HG03175 (cell line): ENCODE measurements at regions not wholly inside any gene's neighbourhood (a gene's known extent, or its start where the extent isn't known, plus 50 kb on each side); places are given as distances from the start of the nearest gene placed in this dataset.
"Not testable (repeated sequence)": the region's sequence is repeated elsewhere in the genome, so short reads cannot be mapped to it uniquely, and the experiment has no call there.

Experiments
- ATAC-seq: cut with Tn5 transposase; IDR thresholded peaks from one replicate; pipeline ENCODE4 v1.9.1; 2021; ENCODE audit warnings: mild to moderate bottlenecking, moderate library complexity; ENCODE audit not compliant: unreplicated experiment

DNA sequence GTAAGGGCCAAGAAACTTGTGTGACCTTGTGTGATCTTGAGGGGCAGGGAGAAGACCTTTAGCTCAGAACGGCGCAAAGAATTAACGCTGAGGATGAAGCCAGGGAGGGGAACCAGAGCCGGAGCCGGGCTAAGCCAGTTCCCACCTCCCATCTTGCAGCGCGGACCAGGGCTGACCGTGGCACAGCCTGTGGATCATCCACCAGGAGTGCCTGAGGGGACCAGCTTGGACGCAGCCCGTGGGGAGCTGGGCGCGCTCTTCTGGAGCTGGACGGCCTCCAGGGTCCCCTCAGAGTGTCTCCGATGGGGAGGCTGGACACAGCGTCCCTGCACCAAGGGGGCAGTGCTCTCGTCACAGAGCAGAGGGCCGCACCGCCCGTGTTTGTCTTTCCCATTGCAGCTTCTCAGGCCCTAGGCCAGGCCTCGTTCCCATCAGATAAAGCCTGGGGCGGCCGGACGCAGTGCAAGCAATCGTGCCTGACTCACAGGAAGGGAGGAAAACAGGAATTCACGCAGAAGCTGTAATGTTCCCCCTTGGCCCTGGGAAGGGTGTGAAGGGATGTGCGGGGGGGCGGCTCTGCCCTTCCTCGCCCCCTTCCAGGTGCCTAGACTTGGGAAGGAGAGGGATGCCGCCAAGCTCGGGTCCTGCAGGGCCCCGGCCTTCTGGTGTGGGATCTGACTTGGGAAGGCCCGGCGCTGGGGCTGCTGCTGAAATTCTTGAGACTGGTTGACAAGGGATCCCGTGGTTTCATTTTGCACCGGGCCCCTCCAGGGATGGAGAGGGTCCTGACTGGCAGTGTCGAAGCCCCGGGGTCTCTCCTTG, 144.9 kb downstream of the NPIPB11 start:
- ATAC-seq = not testable (repeated sequence)

DNA sequence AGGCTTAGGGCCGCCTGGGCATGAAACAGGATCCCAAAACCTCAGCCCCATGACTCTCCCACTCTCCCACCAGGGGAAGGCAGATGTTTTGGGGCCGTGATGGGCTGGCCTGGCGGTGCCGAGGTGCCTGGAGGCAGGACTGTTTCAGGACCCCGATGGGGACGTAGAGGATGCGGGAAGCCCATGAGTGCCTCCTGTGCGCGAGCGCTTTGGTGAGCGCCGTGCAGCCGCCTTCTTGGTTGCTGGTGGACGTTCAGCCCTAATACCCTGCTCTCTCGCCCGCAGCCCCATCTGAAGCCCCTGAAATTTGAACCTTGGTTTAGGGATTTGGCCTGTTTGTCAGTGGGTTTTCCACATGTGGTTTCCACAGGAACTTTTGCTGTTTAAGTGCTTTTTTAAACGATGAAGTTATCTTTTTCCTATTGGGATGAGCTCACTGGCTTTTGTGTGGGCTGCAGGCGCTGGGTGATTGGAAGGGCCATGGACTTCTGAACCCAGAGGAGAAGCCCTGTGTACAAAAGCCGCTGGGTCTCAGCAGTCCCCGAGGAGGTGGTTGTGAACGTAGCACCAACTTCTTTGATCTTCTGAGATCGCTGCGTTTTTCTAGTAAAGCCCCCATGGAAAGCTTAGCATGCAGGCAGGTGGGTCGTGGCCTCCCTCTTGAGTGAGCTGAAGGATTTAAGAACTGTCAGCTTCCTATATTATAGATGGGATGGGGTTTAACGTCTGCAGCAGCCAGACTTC, 145.7 kb downstream of the NPIPB11 start:
- ATAC-seq = not testable (repeated sequence)

DNA sequence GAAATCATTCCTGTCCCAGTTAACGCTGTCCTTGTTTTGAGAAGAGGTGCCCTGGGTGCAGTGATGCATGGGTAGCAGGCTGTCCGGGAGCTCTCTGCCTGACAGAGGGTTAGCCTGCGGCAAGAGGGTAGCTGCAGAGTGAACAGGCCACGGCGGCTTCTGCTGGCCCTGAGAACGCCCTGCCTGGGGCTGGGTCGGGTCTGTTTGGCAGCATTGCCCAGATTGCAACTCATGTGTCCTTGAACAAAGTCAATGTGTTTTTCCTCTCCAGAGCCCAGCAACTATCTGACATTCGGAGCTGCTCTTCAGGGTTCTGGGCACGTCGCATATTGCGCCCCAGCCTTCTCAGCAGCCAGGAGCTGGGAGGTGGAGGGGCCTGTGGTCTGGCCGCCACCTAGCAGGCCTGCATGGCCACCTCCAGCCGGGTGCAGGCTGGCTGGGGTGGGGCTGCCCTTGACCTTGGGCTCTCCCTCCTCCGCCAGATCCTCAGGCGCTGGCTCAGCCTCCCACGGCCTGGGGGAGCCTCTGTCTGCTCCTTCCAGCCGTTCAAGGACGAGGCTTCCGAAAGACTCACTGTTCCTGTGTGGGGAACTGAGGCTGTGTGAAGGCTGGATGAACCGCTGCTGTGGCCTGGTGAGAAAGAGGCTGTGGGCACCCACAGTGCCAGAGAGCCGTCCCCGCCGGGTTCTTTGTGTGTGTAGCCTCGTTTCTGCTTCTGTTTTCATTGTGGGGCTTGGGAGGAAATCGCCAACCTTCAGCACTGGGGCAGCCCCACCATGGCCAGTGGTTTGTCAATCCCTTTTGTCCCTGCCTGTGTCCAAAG, 146.7 kb downstream of the NPIPB11 start:
- not testable (repeated sequence) for ATAC-seq

DNA sequence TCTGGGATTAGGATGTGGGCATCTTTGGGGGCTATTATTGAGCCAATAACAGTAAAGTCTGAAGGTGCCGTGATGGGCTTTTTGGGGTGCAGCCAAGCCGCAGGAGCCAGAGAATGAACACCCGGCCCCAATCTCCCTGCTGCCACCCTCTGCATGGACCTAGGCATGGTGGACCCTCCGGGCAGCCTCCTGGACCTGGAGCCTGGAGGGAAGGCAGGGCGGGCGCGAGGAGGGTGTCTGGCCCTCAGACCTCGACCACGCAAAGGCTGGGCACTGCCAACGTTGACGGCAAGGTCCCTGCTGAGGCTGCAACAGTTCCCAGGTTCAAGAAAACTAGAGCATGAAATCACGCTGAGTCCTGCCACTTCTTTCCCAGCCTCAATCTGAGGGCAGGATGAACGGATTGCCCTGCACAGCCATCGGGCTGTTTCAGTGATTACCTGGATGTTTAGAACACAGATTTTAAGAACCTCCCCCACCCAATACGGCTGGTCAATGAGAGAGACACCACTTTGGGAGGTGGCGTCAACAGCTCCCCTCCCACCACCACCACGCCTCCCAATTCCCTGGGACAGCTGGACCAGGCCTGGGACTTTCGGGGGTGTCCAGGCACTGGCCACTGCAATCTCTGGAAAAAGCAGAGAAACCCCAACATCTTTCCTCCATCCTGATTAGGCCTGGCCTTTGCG, 147.4 kb downstream of the NPIPB11 start:
- not testable (repeated sequence) for ATAC-seq

DNA sequence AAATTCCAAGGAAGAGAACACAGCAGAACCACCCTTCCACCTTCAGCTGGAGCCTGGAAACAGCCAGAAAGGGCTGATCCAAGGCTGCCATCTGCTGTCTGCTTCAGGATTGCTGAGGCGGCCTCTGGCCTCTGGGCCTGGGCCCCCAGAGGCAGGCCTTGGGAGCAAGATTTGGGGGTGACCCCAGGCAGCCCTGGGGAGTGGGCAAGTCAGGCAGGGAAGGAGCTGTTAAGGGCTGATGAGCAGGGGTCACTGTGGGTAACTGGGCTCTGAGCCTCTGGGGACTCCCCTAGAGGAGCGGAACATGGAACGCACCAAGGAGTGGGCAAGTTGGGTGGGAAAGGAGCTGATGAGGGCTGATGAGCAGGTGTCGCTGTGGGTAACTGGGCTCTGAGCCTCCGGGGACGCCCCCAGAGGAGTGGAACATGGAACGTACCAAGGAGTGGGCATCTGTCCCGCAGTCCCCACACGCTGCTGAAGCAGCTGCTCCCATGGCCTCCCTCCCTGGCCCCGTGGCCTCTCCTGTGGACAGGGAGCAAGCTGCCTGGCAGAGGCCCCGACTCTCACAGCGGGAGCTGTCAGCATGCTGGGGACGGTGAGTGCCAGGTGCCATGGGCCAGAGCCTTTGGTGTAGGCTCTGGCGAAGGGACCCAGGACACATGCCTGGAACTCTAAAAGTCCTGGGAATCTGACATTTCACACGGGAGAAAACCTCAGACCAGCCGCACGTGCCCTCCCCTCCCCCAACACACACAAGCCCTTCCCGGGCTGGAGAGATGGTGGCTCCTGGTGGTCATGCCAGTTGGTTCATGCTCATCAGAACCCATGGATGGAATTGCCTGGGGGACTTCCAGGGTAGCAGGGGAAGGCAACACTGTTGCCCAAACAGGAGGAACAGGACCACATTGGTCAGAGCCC, 148.8 kb downstream of the NPIPB11 start:
- not testable (repeated sequence) for ATAC-seq

DNA sequence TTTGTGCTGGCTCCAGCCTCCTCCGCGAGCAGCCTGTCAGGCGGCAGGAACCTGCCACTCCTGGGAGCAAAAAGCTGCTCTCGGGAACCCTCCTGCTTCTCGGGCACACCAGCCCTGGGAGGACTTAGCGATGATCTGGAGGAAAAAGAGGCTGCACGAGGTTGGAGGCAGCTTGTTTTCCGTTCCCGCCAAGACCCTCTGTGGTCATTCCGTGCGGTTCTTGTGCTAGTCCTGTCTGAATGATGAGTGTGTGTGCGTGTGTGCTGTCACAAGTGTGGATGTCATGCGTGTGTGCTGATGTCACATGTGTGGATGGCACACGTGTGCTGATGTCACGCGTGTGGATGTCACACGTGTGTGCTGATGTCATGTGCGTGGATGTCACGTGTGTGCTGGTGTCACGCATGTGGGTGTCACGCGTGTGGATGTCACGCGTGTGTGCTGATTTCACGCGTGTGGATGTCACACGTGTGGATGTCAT, 150.0 kb downstream of the NPIPB11 start:
- no peak for ATAC-seq

DNA sequence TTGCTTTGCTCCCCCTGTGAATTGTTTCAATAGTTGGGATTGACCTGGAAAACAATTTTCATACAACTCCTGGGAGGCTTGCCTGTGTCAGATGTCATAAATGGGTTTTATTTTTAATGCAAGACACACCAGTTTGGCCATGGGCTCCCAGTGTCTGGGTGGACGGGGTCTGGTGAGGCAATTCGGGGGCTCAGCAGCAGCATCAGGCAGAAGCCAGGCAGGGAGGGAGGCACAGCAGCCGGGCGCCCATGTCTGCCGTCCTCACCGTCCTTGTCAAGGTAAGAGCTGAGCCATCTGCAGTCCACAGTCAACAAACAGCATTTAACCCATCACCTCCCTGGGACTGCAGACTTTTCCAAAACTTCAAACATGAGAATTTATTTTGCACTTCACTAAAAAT, 150.6 kb downstream of the NPIPB11 start:
- ATAC-seq = not testable (repeated sequence)

DNA sequence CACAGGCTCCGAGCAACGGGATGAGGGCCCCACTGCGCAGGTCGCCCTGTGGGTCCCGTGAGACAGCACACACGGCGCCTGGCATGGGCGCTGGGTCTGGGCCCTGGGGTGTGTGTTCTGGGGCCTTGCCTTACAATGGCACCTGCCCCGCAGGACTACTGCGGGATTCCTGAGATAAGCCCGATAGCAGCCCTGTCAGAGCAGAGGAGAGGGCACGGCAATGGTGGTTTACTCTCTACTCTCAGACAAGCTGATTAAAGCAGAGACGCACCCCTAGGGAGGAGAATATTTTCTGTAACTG, 151.1 kb downstream of the NPIPB11 start:
- not testable (repeated sequence) for ATAC-seq

DNA sequence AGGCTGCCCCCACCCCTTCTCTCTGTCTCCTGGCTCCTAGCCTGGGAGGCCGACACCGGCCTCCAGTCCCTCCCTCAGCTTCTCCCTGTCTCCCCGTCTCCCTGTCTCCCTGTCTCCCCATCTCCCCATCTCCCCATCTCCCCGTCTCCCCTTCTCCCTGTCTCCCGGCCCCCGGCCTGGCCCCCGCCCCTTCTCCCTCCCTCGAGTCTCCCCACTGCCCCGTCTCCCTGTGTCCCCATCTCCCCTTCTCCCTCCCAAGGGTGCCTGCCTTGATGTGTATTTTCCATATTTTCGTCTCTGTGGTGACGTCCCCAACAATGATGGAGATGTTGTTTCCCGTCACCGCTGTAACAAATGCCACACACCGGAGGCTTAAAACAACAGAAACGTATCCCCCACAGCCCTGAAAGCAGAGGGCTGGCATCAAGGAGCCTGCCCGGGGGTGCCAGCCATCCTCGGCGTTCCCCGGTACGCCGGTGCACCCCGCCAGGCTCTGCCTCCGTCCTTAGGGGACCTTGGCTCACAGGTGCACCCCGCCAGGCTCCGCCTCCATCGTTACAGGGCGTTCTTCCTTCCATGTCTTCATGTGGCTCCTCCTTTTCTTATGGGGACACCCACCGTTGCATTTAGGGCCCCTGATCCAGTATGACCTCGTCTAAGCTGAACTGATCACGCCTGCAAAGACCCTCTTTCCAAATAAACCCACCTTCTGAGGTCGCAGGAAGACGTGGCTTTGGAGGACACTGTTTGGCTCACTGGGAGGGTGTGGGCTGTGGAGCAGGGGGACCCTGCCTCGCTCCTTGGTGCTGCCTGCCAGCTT, 151.6 kb downstream of the NPIPB11 start:
- ATAC-seq = no peak

DNA sequence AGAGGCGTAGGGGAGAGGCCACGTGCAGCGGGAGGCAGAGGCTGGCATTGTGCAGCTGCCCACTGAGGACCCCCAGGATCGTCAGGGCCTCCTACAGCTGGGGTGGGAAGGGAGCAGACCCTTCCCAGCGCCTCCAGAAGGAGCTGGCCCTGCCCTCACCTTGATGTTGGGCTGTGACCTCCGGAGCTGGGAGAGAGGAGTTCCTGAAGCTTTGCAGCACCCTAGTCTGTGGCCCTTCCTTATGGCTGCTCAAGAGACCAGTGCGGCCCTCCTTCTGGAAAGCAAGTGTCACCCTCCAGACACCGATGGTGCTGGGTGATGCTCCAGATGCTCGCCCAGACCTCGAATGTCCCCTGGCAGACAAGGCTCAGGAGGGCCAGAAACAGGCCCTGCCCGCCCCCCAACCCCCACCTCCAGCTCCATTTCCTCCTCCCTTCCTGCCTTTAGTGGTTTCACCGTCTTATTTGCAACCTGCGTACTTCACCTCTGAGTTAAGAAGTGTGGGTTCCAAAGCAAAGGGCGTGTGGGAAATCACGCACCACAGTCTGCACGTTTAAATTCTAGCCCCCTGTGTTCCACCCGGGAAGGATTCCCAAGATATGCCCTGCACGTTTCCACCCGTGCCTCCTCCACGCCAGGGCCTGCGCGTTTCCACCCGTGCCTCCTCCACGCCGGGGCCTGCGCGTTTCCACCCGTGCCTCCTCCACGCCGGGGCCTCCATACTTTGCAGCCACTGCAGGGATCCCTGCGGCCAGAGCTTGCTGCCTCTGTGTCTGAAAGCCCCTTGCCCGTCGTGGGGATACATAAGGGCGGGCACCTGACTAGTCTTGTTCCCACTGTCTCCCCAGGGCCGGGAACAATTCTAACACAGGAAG, 152.6 kb downstream of the NPIPB11 start:
- not testable (repeated sequence) for ATAC-seq

DNA sequence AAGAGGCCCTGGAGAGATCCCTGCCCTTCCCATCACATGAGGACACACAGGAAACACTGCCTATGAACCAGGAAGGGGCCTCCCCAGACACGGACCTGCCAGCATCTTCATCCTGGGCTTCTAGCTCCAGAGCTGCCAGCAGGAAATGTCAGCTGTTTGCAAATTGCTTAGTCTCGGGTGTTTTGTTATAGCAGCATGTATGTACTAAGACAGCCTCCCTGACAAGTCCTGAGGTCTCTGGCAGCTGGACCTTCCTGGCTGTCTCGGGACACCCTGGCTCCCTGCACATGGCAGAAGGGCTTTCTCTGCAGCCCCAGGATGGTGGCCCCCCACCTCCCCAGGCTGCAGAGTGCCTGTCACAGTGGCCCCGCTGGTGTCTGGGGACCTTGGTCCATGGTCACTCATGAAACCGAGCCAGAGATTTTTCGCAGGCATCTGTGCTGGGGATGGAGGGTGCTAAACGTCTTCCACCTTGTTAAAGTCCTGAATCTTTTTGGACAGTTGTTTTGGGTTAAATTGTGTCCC, 153.4 kb downstream of the NPIPB11 start:
- ATAC-seq = not testable (repeated sequence)

DNA sequence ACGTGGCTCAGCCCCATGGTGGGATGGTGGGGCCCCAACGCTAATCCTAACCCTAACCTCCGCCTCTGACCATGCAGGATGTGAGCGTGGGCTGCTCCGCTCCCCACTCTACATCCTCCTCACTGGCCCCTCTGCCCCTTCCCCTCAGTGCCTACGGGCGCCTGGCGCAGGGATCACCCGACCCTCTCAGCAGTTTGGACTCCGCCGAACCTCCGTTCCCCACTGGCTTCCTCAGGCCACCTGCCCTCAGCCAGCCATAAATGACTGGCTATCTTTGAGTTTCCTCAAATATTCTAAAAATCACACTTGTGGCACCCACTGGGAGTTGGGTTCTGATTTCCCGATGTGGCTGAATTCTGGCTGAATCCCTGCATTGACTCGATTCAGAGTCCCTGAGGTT, 154.2 kb downstream of the NPIPB11 start:
- ATAC-seq = not testable (repeated sequence)

DNA sequence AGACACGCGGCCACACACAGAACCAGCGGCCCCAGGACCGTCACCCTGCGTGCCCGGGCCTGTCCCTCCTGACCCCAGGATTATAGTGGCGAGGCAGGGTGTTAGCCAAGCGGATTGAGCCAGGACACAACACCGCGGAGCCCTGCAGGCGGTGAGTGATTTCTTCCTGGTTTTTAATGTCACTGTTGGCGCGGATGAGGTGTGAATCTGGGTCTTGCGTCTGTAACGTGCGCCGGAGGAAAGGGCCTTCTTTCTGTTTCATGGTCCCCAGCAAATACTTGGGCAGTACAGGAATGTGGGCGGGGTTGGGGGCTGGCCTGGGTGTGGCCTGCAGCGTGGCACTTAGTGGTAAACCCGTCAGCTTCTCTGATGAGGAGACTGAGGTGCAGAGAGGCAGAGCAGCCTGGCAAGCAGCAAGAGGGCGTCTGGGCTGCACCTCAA, 154.9 kb downstream of the NPIPB11 start:
- not testable (repeated sequence) for ATAC-seq

DNA sequence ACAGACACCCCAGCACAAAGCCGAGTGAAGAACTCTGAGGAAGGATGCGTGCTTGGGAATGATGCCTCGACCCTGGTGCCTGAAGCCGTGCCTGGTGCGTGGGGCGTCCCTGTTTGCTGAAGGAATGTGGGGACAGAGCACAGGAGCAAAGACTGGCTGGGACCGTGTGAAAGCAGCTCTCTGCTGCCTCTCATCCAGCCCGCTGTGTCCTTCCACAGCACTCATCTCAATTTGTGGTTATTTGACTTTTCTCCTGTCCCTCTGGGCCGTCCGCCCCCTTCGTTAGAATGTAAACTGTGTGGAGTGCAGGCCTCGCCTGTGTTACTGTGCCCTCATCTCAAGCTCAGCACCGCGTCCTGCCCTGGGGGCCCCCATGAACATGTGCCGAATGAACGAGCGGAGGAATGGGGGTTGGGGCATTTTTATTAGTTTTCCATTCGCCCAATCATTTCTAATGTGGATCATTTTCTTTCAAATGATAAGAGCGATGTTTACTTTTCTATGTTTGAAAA, 155.5 kb downstream of the NPIPB11 start:
- not testable (repeated sequence) for ATAC-seq

DNA sequence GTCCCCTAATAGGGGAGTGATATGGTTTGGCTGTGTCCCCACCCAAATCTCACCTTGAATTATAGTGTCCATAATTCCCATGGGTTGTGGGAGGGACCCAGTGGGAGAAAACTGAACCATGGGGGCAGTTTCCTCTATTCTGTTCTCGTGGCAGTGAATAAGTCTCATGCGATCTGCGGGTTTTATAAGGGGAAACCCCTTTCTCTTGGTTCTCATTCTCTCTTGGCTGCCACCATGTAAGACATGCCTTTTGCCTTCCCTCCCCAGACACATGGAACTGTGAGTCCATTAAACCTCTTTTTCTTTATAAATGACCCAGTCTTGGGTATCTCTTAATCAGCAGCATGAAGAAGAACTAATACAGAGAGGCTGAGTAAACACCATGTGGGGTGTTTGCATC, 156.0 kb downstream of the NPIPB11 start:
- not testable (repeated sequence) for ATAC-seq

DNA sequence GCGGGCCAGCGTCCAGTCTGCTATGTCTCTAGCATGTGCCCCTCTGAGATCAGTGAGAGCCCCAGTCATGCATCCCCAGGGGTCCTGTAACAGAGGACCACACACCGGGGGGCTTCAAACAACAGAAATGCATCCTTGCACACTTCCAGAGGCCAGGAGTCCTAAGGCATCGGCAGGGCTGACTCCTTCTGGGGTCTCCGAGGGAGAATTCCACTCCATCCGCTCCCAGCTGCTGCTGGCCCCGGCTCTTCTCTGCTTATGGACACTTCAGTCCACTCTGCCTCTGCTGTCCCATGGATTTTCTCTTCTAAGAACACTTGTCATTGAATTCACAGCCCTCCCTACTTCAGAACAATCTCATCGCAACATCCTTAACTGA, 157.6 kb downstream of the NPIPB11 start:
- not testable (repeated sequence) for ATAC-seq

DNA sequence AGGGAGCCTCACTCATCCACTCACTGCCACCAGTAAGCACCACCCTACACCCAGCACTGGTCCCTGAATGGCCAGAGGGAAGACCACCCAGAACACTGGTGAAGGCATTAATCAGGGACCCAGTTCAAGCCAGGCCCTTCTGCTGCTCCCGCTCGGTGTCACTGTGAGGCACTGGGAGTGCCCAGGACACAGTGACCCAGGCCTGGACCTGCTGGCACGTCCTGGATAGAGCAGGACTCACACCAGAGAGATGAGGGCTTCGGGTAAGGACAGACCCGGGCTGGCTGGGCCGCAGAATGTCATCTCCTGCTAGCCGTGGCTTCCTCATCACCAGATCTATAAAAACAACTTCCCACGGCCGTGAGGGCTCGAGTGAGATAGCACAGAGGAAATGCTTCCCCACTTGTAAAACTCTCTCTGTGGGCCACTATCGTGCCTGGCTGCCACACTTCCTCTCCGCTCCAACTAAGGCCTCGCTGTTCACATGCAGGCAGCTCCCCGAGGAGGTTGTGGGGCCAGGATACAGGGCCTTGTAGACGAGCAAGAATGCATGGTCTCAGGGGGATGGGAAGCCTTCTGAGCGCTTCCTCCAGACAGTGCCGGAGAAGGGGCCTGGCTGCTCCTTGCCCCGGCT, 158.1 kb downstream of the NPIPB11 start:
- not testable (repeated sequence) for ATAC-seq
